Stimulated activated CD8-positive, alpha-beta memory T cell treated with anti-CD3 and anti-CD28 coated beads, Interleukin-4, amount 100 ng/mL, for 48 hours (primary cell): ENCODE measurements at regions not wholly inside any gene's neighbourhood (a gene's known extent, or its start where the extent isn't known, plus 50 kb on each side); places are given as distances from the start of the nearest gene placed in this dataset.
"Not testable (repeated sequence)": the region's sequence is repeated elsewhere in the genome, so short reads cannot be mapped to it uniquely, and the experiment has no call there.

Source experiments
- DNase-seq: peaks from one replicate; pipeline ENCODE4 v3.0.0-alpha.2; 2020

GRCh38 chr5:163022582-163023128, 414.7 kb upstream of the CCNG1 start:
- no peak for DNase-seq

GRCh38 chr5:163023846-163024245, 413.5 kb upstream of the CCNG1 start:
- no peak for DNase-seq

GRCh38 chr5:163024936-163025335, 412.5 kb upstream of the CCNG1 start:
- DNase-seq: no peak

- no peak for DNase-seq
These were observed 403.7 kb upstream of the CCNG1 start for GRCh38 chr5:163033656-163034055.

GRCh38 chr5:163041254-163041653, 396.1 kb upstream of the CCNG1 start:
- DNase-seq: no peak

GRCh38 chr5:163079618-163080017, 357.8 kb upstream of the CCNG1 start:
- DNase-seq: peak; percentile 22

- DNase-seq: no peak
These were observed 348.2 kb upstream of the CCNG1 start for GRCh38 chr5:163089230-163089629.

- DNase-seq: no peak
These were observed 347.5 kb upstream of the CCNG1 start for GRCh38 chr5:163089926-163090325.

GRCh38 chr5:163094492-163095180, 342.8 kb upstream of the CCNG1 start:
- DNase-seq: no peak

- no peak for DNase-seq
These were observed 332.9 kb upstream of the CCNG1 start for GRCh38 chr5:163104464-163104863.

GRCh38 chr5:163105456-163105855, 331.9 kb upstream of the CCNG1 start:
- no peak for DNase-seq

GRCh38 chr5:163106098-163106497, 331.3 kb upstream of the CCNG1 start:
- no peak for DNase-seq

GRCh38 chr5:163108351-163108750, 329.0 kb upstream of the CCNG1 start:
- DNase-seq: no peak

GRCh38 chr5:163115011-163115410, 322.4 kb upstream of the CCNG1 start:
- no peak for DNase-seq

GRCh38 chr5:163116618-163117017, 320.8 kb upstream of the CCNG1 start:
- not testable (repeated sequence) for DNase-seq

GRCh38 chr5:163134061-163134460, 303.3 kb upstream of the CCNG1 start:
- no peak for DNase-seq

- DNase-seq: no peak
These were observed 301.5 kb upstream of the CCNG1 start for GRCh38 chr5:163135849-163136248.

GRCh38 chr5:163161512-163161911, 275.9 kb upstream of the CCNG1 start:
- DNase-seq: no peak

- DNase-seq: no peak
These were observed 274.8 kb upstream of the CCNG1 start for GRCh38 chr5:163162645-163163044.

GRCh38 chr5:163163858-163164257, 273.5 kb upstream of the CCNG1 start:
- no peak for DNase-seq

- no peak for DNase-seq
These were observed 272.1 kb upstream of the CCNG1 start for GRCh38 chr5:163165277-163165676.

- DNase-seq: not testable (repeated sequence)
These were observed 267.2 kb upstream of the CCNG1 start for GRCh38 chr5:163170161-163170560.

- DNase-seq: no peak
These were observed 264.7 kb upstream of the CCNG1 start for GRCh38 chr5:163172540-163173338.

GRCh38 chr5:163177971-163178370, 259.4 kb upstream of the CCNG1 start:
- no peak for DNase-seq
